Stimulated activated memory B cell treated with anti-CD40 and anti-IgM and Interleukin-4, amounts not matched to agents 10 μg/mL and 1 μg/mL and 100 μg/mL, for 72 hours (primary cell): ENCODE measurements at regions not wholly inside any gene's neighbourhood (a gene's known extent, or its start where the extent isn't known, plus 50 kb on each side); places are given as distances from the start of the nearest gene placed in this dataset.
"Not testable (repeated sequence)": the region's sequence is repeated elsewhere in the genome, so short reads cannot be mapped to it uniquely, and the experiment has no call there.

Experiments
- ATAC-seq: fragments of 150-1000 bp; cut with Tn5 transposase; 2 replicates; pipeline ENCODE4 v1.10.0; 2021
- H3K27ac Mint-ChIP-seq: one replicate; pipeline ENCODE4 v1.8.0; 2022; ENCODE audit warnings: mild to moderate bottlenecking, mixed read lengths
- H3K27me3 Mint-ChIP-seq: one replicate; pipeline ENCODE4 v1.8.0; 2022; ENCODE audit warnings: mixed read lengths
- H3K36me3 Mint-ChIP-seq: one replicate; pipeline ENCODE4 v1.8.0; 2022; ENCODE audit warnings: mixed read lengths
- H3K4me1 Mint-ChIP-seq: one replicate; pipeline ENCODE4 v1.8.0; 2022; ENCODE audit warnings: mixed read lengths
- H3K4me3 Mint-ChIP-seq: one replicate; pipeline ENCODE4 v1.8.0; 2022; ENCODE audit warnings: mild to moderate bottlenecking, moderate library complexity, mixed read lengths
- H3K9me3 Mint-ChIP-seq: one replicate; pipeline ENCODE4 v1.8.0; 2022; ENCODE audit warnings: mixed read lengths

GRCh38 chr18:78861116-78861515, 118.5 kb upstream of the SALL3 start:
- Mint-ChIP-seq H3K36me3 (no peaks in the 10 kb centered on the region), H3K9me3 (no peaks in the 10 kb centered on the region), H3K4me1 (no peaks in the 10 kb centered on the region), H3K27me3 (peaks cover 14% of the 10 kb centered on the region), H3K27ac (no peak overlapping the region), H3K4me3 (no peak overlapping the region)
- ATAC-seq: no peak

- Mint-ChIP-seq H3K9me3 (no peaks in the 10 kb centered on the region), H3K36me3 (no peaks in the 10 kb centered on the region), H3K27me3 (peaks cover 14% of the 10 kb centered on the region), H3K27ac (no peak overlapping the region), H3K4me3 (no peak overlapping the region), H3K4me1 (no peaks in the 10 kb centered on the region)
- no peak for ATAC-seq
Observed at GRCh38 chr18:78861706-78862105, 117.9 kb upstream of the SALL3 start.

GRCh38 chr18:78862395-78862794, 117.2 kb upstream of the SALL3 start:
- no peaks in the 10 kb centered on the region for H3K9me3 Mint-ChIP-seq
- H3K4me3 Mint-ChIP-seq: no peak overlapping the region
- no peaks in the 10 kb centered on the region for H3K36me3 Mint-ChIP-seq
- no peak for ATAC-seq
- no peaks in the 10 kb centered on the region for H3K4me1 Mint-ChIP-seq
- H3K27me3 Mint-ChIP-seq: peaks cover 14% of the 10 kb centered on the region
- H3K27ac Mint-ChIP-seq: no peak overlapping the region

- H3K9me3 Mint-ChIP-seq: no peaks in the 10 kb centered on the region
- no peak for ATAC-seq
- H3K27ac Mint-ChIP-seq: no peak overlapping the region
- H3K4me3 Mint-ChIP-seq: no peak overlapping the region
- H3K27me3 Mint-ChIP-seq: peaks cover 14% of the 10 kb centered on the region
- H3K4me1 Mint-ChIP-seq: no peaks in the 10 kb centered on the region
- no peaks in the 10 kb centered on the region for H3K36me3 Mint-ChIP-seq
Observed at GRCh38 chr18:78865056-78865598, 114.5 kb upstream of the SALL3 start.

- Mint-ChIP-seq H3K27me3 (peaks cover 14% of the 10 kb centered on the region), H3K4me1 (no peaks in the 10 kb centered on the region), H3K9me3 (no peaks in the 10 kb centered on the region), H3K4me3 (no peak overlapping the region), H3K27ac (no peak overlapping the region), H3K36me3 (no peaks in the 10 kb centered on the region)
- ATAC-seq: no peak
Observed at GRCh38 chr18:78865771-78866310, 113.8 kb upstream of the SALL3 start.

- H3K4me3 Mint-ChIP-seq: no peak overlapping the region
- no peaks in the 10 kb centered on the region for H3K36me3 Mint-ChIP-seq
- ATAC-seq: no peak
- H3K27me3 Mint-ChIP-seq: peaks cover 6% of the 10 kb centered on the region
- H3K27ac Mint-ChIP-seq: no peak overlapping the region
- no peaks in the 10 kb centered on the region for H3K4me1 Mint-ChIP-seq
- H3K9me3 Mint-ChIP-seq: no peaks in the 10 kb centered on the region
Observed at GRCh38 chr18:78867131-78867530, 112.5 kb upstream of the SALL3 start.

GRCh38 chr18:78868330-78869316, 111.0 kb upstream of the SALL3 start:
- no peak for ATAC-seq
- Mint-ChIP-seq H3K4me3 (no peak overlapping the region), H3K27me3 (no peaks in the 10 kb centered on the region), H3K9me3 (no peaks in the 10 kb centered on the region), H3K36me3 (no peaks in the 10 kb centered on the region), H3K27ac (no peak overlapping the region), H3K4me1 (no peaks in the 10 kb centered on the region)

- no peaks in the 10 kb centered on the region for H3K36me3 Mint-ChIP-seq
- H3K4me3 Mint-ChIP-seq: no peak overlapping the region
- no peak overlapping the region for H3K27ac Mint-ChIP-seq
- no peaks in the 10 kb centered on the region for H3K9me3 Mint-ChIP-seq
- peaks cover 20% of the 10 kb centered on the region for H3K27me3 Mint-ChIP-seq
- ATAC-seq: no peak
- H3K4me1 Mint-ChIP-seq: no peaks in the 10 kb centered on the region
Observed at GRCh38 chr18:78871618-78872017, 108.0 kb upstream of the SALL3 start.

GRCh38 chr18:78873926-78874500, 105.6 kb upstream of the SALL3 start:
- H3K36me3 Mint-ChIP-seq: no peaks in the 10 kb centered on the region
- no peak overlapping the region for H3K4me3 Mint-ChIP-seq
- no peak for ATAC-seq
- no peaks in the 10 kb centered on the region for H3K4me1 Mint-ChIP-seq
- no peak overlapping the region for H3K27ac Mint-ChIP-seq
- H3K27me3 Mint-ChIP-seq: peaks cover 38% of the 10 kb centered on the region
- no peaks in the 10 kb centered on the region for H3K9me3 Mint-ChIP-seq

- no peak for ATAC-seq
- H3K9me3 Mint-ChIP-seq: no peaks in the 10 kb centered on the region
- H3K36me3 Mint-ChIP-seq: no peaks in the 10 kb centered on the region
- H3K27me3 Mint-ChIP-seq: peaks cover 42% of the 10 kb centered on the region
- no peak overlapping the region for H3K27ac Mint-ChIP-seq
- H3K4me1 Mint-ChIP-seq: no peaks in the 10 kb centered on the region
- H3K4me3 Mint-ChIP-seq: no peak overlapping the region
Observed at GRCh38 chr18:78875016-78875777, 104.4 kb upstream of the SALL3 start.

- H3K9me3 Mint-ChIP-seq: no peaks in the 10 kb centered on the region
- peaks cover 48% of the 10 kb centered on the region for H3K27me3 Mint-ChIP-seq
- no peak overlapping the region for H3K4me3 Mint-ChIP-seq
- no peaks in the 10 kb centered on the region for H3K4me1 Mint-ChIP-seq
- H3K27ac Mint-ChIP-seq: no peak overlapping the region
- ATAC-seq: no peak
- H3K36me3 Mint-ChIP-seq: no peaks in the 10 kb centered on the region
Observed at GRCh38 chr18:78875778-78876650, 103.6 kb upstream of the SALL3 start.

GRCh38 chr18:78876868-78877267, 102.8 kb upstream of the SALL3 start:
- Mint-ChIP-seq H3K4me3 (no peak overlapping the region), H3K27me3 (peaks cover 48% of the 10 kb centered on the region), H3K9me3 (no peaks in the 10 kb centered on the region), H3K36me3 (no peaks in the 10 kb centered on the region), H3K4me1 (no peaks in the 10 kb centered on the region), H3K27ac (no peak overlapping the region)
- no peak for ATAC-seq

- Mint-ChIP-seq H3K9me3 (no peaks in the 10 kb centered on the region), H3K4me1 (no peaks in the 10 kb centered on the region), H3K36me3 (no peaks in the 10 kb centered on the region), H3K4me3 (no peak overlapping the region), H3K27me3 (peaks cover 48% of the 10 kb centered on the region), H3K27ac (no peak overlapping the region)
- ATAC-seq: no peak
Observed at GRCh38 chr18:78878335-78878734, 101.3 kb upstream of the SALL3 start.

- ATAC-seq, H3K9me3 Mint-ChIP-seq, H3K36me3 Mint-ChIP-seq, H3K27ac Mint-ChIP-seq, H3K4me3 Mint-ChIP-seq, H3K4me1 Mint-ChIP-seq: not testable (repeated sequence)
- H3K27me3 Mint-ChIP-seq: peaks cover 48% of the 10 kb centered on the region
Observed at GRCh38 chr18:78879072-78879883, 100.3 kb upstream of the SALL3 start.
